Mucosa of stomach (tissue), 1 donor: ENCODE measurements at regions not wholly inside any gene's neighbourhood (a gene's known extent, or its start where the extent isn't known, plus 50 kb on each side); places are given as distances from the start of the nearest gene placed in this dataset.

Source experiments
- H3K27me3 ChIP-seq: one replicate; pipeline ENCODE4 v1.7.0; 2013; ENCODE audit warnings: mild to moderate bottlenecking, low read length; ENCODE audit not compliant: control insufficient read depth, insufficient read depth
- H3K36me3 ChIP-seq: one replicate; pipeline ENCODE4 v1.7.0; 2013; ENCODE audit warnings: low read length; ENCODE audit not compliant: control insufficient read depth, insufficient read depth
- H3K4me1 ChIP-seq: one replicate; pipeline ENCODE4 v1.7.0; 2013; ENCODE audit warnings: mild to moderate bottlenecking, low read length; ENCODE audit not compliant: control insufficient read depth, insufficient read depth
- H3K4me3 ChIP-seq: one replicate; pipeline ENCODE4 v1.7.0; 2013; ENCODE audit warnings: low read length
- H3K9ac ChIP-seq: one replicate; pipeline ENCODE4 v1.7.0; 2013; ENCODE audit warnings: mild to moderate bottlenecking, low read length, moderate library complexity
- H3K9me3 ChIP-seq: one replicate; pipeline ENCODE4 v1.7.0; 2013; ENCODE audit warnings: mild to moderate bottlenecking, low read length, moderate library complexity; ENCODE audit not compliant: control insufficient read depth
- donor health status: Pancreatic carcinoma.

GRCh38 chr14:95370076-95370475, 50.4 kb upstream of the CLMN start:
- no peak overlapping the region for H3K4me3 ChIP-seq
- H3K4me1 ChIP-seq, result peaks cover 5% of the 10 kb centered on the region
- no peaks in the 10 kb centered on the region for H3K36me3 ChIP-seq
- no peaks in the 10 kb centered on the region for H3K9me3 ChIP-seq
- H3K9ac ChIP-seq, result no peak overlapping the region
- no peaks in the 10 kb centered on the region for H3K27me3 ChIP-seq
